K562 (cell line): ENCODE measurements at regions not wholly inside any gene's neighbourhood (a gene's known extent, or its start where the extent isn't known, plus 50 kb on each side); places are given as distances from the start of the nearest gene placed in this dataset.

ENCODE experiments used
- ATAC-seq: fragments of 200-7000 bp; cut with Tn5 transposase; 3 replicates; pipeline ENCODE4 v1.9.1; 2020; ENCODE audit warnings: moderate library complexity
- BruUV-seq: library from RNA; stranded (reverse); fragments of 400-500 nt; replicated peaks from 2 replicates; lab custom pipeline; 2021; lab: Mats Ljungman, UMichigan
- CTCF ChIA-PET: fragments of 300-600 bp; formaldehyde crosslinking; extraction: SDS; loops from one replicate; lab custom pipeline; 2021; ENCODE audit warnings: low intra/inter-chr PET ratio; lab: Yijun Ruan, JAX
- POLR2A ChIA-PET: fragments of 300-600, 350-650 bp; sonication (Branson Sonifier 250); formaldehyde crosslinking; extraction: SDS; loops from one replicate; lab custom pipeline; 2021; ENCODE audit warnings: antibody characterized with exemption, inconsistent platforms; lab: Yijun Ruan, JAX
- DNase-seq, 4 experiments: peaks; one replicate each; pipeline versions ENCODE4 v3.0.0 to v3.0.0-alpha.2; 2011 to 2018; ENCODE audit warnings: low spot score in 3 of 4, mixed read lengths in 3 of 4; ENCODE audit errors: extremely low read depth in 1 of 4
- FAIRE-seq: peaks from 2 replicates; lab custom pipeline; 2011; peaks lifted over from hg19 to GRCh38; lab: Jason Lieb, UNC
- H2AFZ ChIP-seq: 2 replicates; pipeline ENCODE4 v1.6.0; 2011; ENCODE audit warnings: low read depth, low read length, control low read depth, inconsistent platforms
- H3K27ac ChIP-seq: fragments of 200-600 bp; 3 replicates; pipeline ENCODE4 v1.8.0; 2011; ENCODE audit warnings: low read depth, mild to moderate bottlenecking, control low read depth, inconsistent platforms, low read length, moderate library complexity, mixed read lengths; ENCODE audit errors: extremely low read depth
- H3K27me3 ChIP-seq, 2 experiments: fragments of 300-600 bp in 1 of 2; 2 replicates in 1 of 2; 3 replicates in 1 of 2; pipeline versions ENCODE4 v1.6.0 to v1.8.0; 2011; ENCODE audit warnings: inconsistent platforms in 2 of 2, low read length in 2 of 2, mild to moderate bottlenecking in 1 of 2, mixed read lengths in 1 of 2, moderate library complexity in 1 of 2; ENCODE audit not compliant: control insufficient read depth in 2 of 2, insufficient read depth in 2 of 2
- H3K36me3 ChIP-seq: fragments of 300-600 bp; 3 replicates; pipeline ENCODE4 v1.8.0; 2011; ENCODE audit warnings: mild to moderate bottlenecking, low read length, inconsistent platforms; ENCODE audit not compliant: control insufficient read depth, insufficient read depth
- H3K4me1 ChIP-seq, 2 experiments: fragments of 200-600 bp in 1 of 2; replicated peaks in 1 of 2; 2 replicates in 1 of 2; 3 replicates in 1 of 2; pipeline versions ENCODE4 v1.5.1 to v1.8.0; 2011; ENCODE audit warnings: inconsistent platforms in 2 of 2, low read length in 2 of 2, mild to moderate bottlenecking in 1 of 2, mixed read lengths in 1 of 2, moderate library complexity in 1 of 2; ENCODE audit not compliant: control insufficient read depth in 2 of 2, insufficient read depth in 2 of 2
- H3K4me2 ChIP-seq: 2 replicates; pipeline ENCODE4 v1.6.1; 2011; ENCODE audit warnings: low read length, control low read depth, inconsistent platforms, mixed read lengths; ENCODE audit not compliant: insufficient read depth
- H3K4me3 ChIP-seq: fragments of 200-600 bp; sonication (generic), shearing (Covaris generic); 2 replicates; pipeline ENCODE4 v1.5.1; 2016; ENCODE audit warnings: control low read depth, inconsistent platforms
- H3K79me2 ChIP-seq: fragments of 200-600 bp; 3 replicates; pipeline ENCODE4 v1.8.0; 2011; ENCODE audit warnings: low read length, inconsistent platforms; ENCODE audit not compliant: control insufficient read depth, insufficient read depth
- H3K9ac ChIP-seq, 2 experiments: 2 replicates each; pipeline versions ENCODE4 v1.6.0 to v1.6.1; 2011; ENCODE audit warnings: low read depth in 2 of 2, low read length in 2 of 2, control low read depth in 1 of 2, inconsistent platforms in 1 of 2, mild to moderate bottlenecking in 1 of 2, mixed read lengths in 1 of 2; ENCODE audit not compliant: insufficient read depth in 1 of 2
- H3K9me1 ChIP-seq: one replicate; pipeline ENCODE4 v1.6.0; 2011; ENCODE audit warnings: inconsistent platforms, mild to moderate bottlenecking, low read length, moderate library complexity; ENCODE audit not compliant: control insufficient read depth, insufficient read depth
- H3K9me3 ChIP-seq: replicated peaks from 2 replicates; pipeline ENCODE4 v1.5.1; 2011; ENCODE audit warnings: low read depth, low read length, inconsistent platforms; ENCODE audit not compliant: control insufficient read depth, insufficient read depth
- H4K20me1 ChIP-seq: replicated peaks from 2 replicates; pipeline ENCODE4 v1.6.1; 2011; ENCODE audit warnings: low read length, inconsistent platforms, mixed read lengths; ENCODE audit not compliant: control insufficient read depth, insufficient read depth
- C11orf30 ChIP-seq: fragments of 450-650 bp; IDR thresholded peaks from 2 replicates; pipeline ENCODE4 v1.6.1; 2016; ENCODE audit warnings: low read depth, mild to moderate bottlenecking
- CBFA2T3 ChIP-seq: fragments of 450-650 bp; IDR thresholded peaks from 2 replicates; pipeline ENCODE4 v1.6.1; 2017
- DIDO1 ChIP-seq: fragments of 450-650 bp; IDR thresholded peaks from 2 replicates; pipeline ENCODE4 v1.6.1; 2016; ENCODE audit warnings: low read depth, missing biosample characterization, missing genetic modification characterization
- DLX4 ChIP-seq: fragments of 250-450 bp; sonication (Bioruptor Pico); IDR thresholded peaks from 2 replicates; pipeline ENCODE4 v1.6.1; 2021; ENCODE audit warnings: mild to moderate bottlenecking
- HLTF ChIP-seq: fragments of 450-650 bp; IDR thresholded peaks from 2 replicates; pipeline ENCODE4 v1.6.1; 2016
- HMG20B ChIP-seq: fragments of 250-450 bp; sonication (Bioruptor Pico); IDR thresholded peaks from 2 replicates; pipeline ENCODE4 v1.5.0; 2021; ENCODE audit warnings: mild to moderate bottlenecking
- HNRNPL ChIP-seq: fragments of 200-400 bp; formaldehyde crosslinking; IDR thresholded peaks from 2 replicates; pipeline ENCODE4 v1.6.1; 2017; ENCODE audit warnings: low read depth, mild to moderate bottlenecking, low read length
- HNRNPUL1 ChIP-seq: fragments of 200-400 bp; formaldehyde crosslinking; IDR thresholded peaks from 2 replicates; pipeline ENCODE4 v1.6.1; 2017; ENCODE audit warnings: low read length
- MAFF ChIP-seq: IDR thresholded peaks from 2 replicates; pipeline ENCODE4 v1.6.1; 2012; ENCODE audit warnings: low read length, improper control_type of control experiment
- MAFK ChIP-seq: IDR thresholded peaks from 2 replicates; pipeline ENCODE4 v1.6.1; 2011; ENCODE audit warnings: low read length, improper control_type of control experiment
- NELFE ChIP-seq: IDR thresholded peaks from 2 replicates; pipeline ENCODE4 v1.6.1; 2011; ENCODE audit warnings: mild to moderate bottlenecking; ENCODE audit not compliant: insufficient read depth, insufficient read length
- OTX1 ChIP-seq: fragments of 450-650 bp; formaldehyde crosslinking; IDR thresholded peaks from 2 replicates; pipeline ENCODE4 v1.4.0; 2022; ENCODE audit warnings: mild to moderate bottlenecking
- PATZ1 ChIP-seq: fragments of 250-450 bp; sonication (Bioruptor Pico); IDR thresholded peaks from 2 replicates; pipeline ENCODE4 v1.5.0; 2020; ENCODE audit warnings: mild to moderate bottlenecking, borderline replicate concordance
- PPARD ChIP-seq: fragments of 250-450 bp; sonication (Bioruptor Pico); IDR thresholded peaks from 2 replicates; pipeline ENCODE4 v1.8.0; 2022; ENCODE audit warnings: inconsistent platforms, mild to moderate bottlenecking, moderate library complexity
- RBBP5 ChIP-seq: fragments of 200-600 bp; sonication (generic); IDR thresholded peaks from 2 replicates; pipeline ENCODE4 v1.6.1; 2012; ENCODE audit warnings: borderline replicate concordance, mild to moderate bottlenecking, low read length, control low read depth, inconsistent platforms; ENCODE audit not compliant: insufficient read depth, poor library complexity, severe bottlenecking
- RBM14 ChIP-seq: fragments of 200-400 bp; formaldehyde crosslinking; IDR thresholded peaks from 2 replicates; pipeline ENCODE4 v1.6.1; 2018; ENCODE audit warnings: low read depth, mild to moderate bottlenecking, low read length, moderate library complexity, borderline replicate concordance; ENCODE audit not compliant: insufficient read depth
- ZEB2 ChIP-seq: fragments of 450-650 bp; IDR thresholded peaks from 2 replicates; pipeline ENCODE4 v1.6.1; 2016
- ZNF282 ChIP-seq: sonication (generic); formaldehyde crosslinking; IDR thresholded peaks from 2 replicates; pipeline ENCODE4 v1.8.1; 2023; ENCODE audit warnings: missing genetic modification reagents
- ZNF316 ChIP-seq: fragments of 450-650 bp; IDR thresholded peaks from 2 replicates; pipeline ENCODE4 v1.6.1; 2016
- WGBS: fragments of 100-300 bp; shearing (Covaris generic); methylation state at CpG from one replicate; pipeline ENCODE4 v1.1.6; 2016; ENCODE audit warnings: low coverage, mixed read lengths; ENCODE audit not compliant: insufficient coverage; ENCODE audit errors: missing lambda C conversion rate; 5-methylcytosine and 5-hydroxymethylcytosine counted together
- in situ Hi-C: fragments of 300-500 bp; cut with MboI; formaldehyde crosslinking; loops from 4 replicates; pipeline ENCODE4 v1.15.0; 2018; ENCODE audit warnings: inconsistent platforms, mixed read lengths
- intact Hi-C: fragments of 100-400 bp; cut with micrococcal nuclease; formaldehyde crosslinking; loops from 2 replicates; pipeline ENCODE4 v1.14.2; 2022

- FAIRE-seq (no peak), DNase-seq (no peak), ATAC-seq (no peak)
- TF ChIP-seq OTX1 (CRISPR knock-in tag) (no peak), DIDO1 (tag) (no peak), DLX4 (CRISPR knock-in tag) (no peak), RBBP5 (no peak), HNRNPUL1 (no peak)
- in situ Hi-C loops: no loop called here
- 0% methylated on average over 3 of the region's 4 CpGs for WGBS
- H3K9me1 ChIP-seq: no peaks in the 10 kb centered on the region
- intact Hi-C loops: no loop called here
- H3K9ac ChIP-seq: no peak overlapping the region
- no peaks in the 10 kb centered on the region for H4K20me1 ChIP-seq
- no peaks in the 10 kb centered on the region for H3K79me2 ChIP-seq
- H3K36me3 ChIP-seq: no peaks in the 10 kb centered on the region
- no TSS peak for BruUV-seq
- POLR2A ChIA-PET: no interaction called here
- no peaks in the 10 kb centered on the region for H3K4me1 ChIP-seq
- H3K4me3 ChIP-seq: no peak overlapping the region
- CTCF ChIA-PET: no interaction called here
- H3K9me3 ChIP-seq: no peaks in the 10 kb centered on the region
- no peak overlapping the region for H3K27ac ChIP-seq
- no peak overlapping the region for H3K4me2 ChIP-seq
- H2AFZ ChIP-seq: no peak overlapping the region
- no peaks in the 10 kb centered on the region for H3K27me3 ChIP-seq
Observed at GRCh38 chr13:47232516-47232915, 335.7 kb upstream of the HTR2A start.

GRCh38 chr13:47230155-47230554, 333.3 kb upstream of the HTR2A start:
- no peak overlapping the region for H2AFZ ChIP-seq
- H3K4me2 ChIP-seq: no peak overlapping the region
- in situ Hi-C loops: no loop called here
- CTCF ChIA-PET: no interaction called here
- no peak for DNase-seq
- ATAC-seq: no peak
- no peak overlapping the region for H3K4me3 ChIP-seq
- H3K36me3 ChIP-seq: no peaks in the 10 kb centered on the region
- no peaks in the 10 kb centered on the region for H3K4me1 ChIP-seq
- no peak for FAIRE-seq
- 0% methylated on average over 2 of the region's 2 CpGs for WGBS
- H3K27ac ChIP-seq: no peak overlapping the region
- no peaks in the 10 kb centered on the region for H3K27me3 ChIP-seq
- no peaks in the 10 kb centered on the region for H4K20me1 ChIP-seq
- no peaks in the 10 kb centered on the region for H3K9me3 ChIP-seq
- H3K9me1 ChIP-seq: no peaks in the 10 kb centered on the region
- BruUV-seq: no TSS peak
- no peaks in the 10 kb centered on the region for H3K79me2 ChIP-seq
- POLR2A ChIA-PET: no interaction called here
- intact Hi-C loops: no loop called here
- H3K9ac ChIP-seq: no peak overlapping the region
- TF ChIP-seq PPARD: no peak
- TF ChIP-seq ZNF316: 0 out of 2 replicates have a peak, but pooled peaks have one; percentile 38
- peak; percentile 11; the same call in 1 of the 2 replicates for TF ChIP-seq MAFK
- TF ChIP-seq NELFE: no peak
- TF ChIP-seq CBFA2T3: no peak
- peak; percentile 46; the same call in 1 of the 2 replicates for TF ChIP-seq C11orf30
- TF ChIP-seq HNRNPL: no peak
- TF ChIP-seq ZEB2: no peak
- TF ChIP-seq ZNF282 (CRISPR knock-in tag): no peak
- no peak for TF ChIP-seq HLTF
- peak; percentile 24; the same call in 1 of the 2 replicates for TF ChIP-seq MAFF
- TF ChIP-seq RBM14: no peak
- TF ChIP-seq PATZ1 (CRISPR knock-in tag): no peak
- no peak for TF ChIP-seq HMG20B (CRISPR knock-in tag)
